Liver (tissue), 8 donors: ENCODE measurements at regions not wholly inside any gene's neighbourhood (a gene's known extent, or its start where the extent isn't known, plus 50 kb on each side); places are given as distances from the start of the nearest gene placed in this dataset.

ENCODE experiments used
- DNase-seq: peaks from one replicate; pipeline ENCODE4 v3.0.0-alpha.2; 2017; ENCODE audit warnings: low spot score
- H3K27ac ChIP-seq, 2 donors: one replicate each; pipeline ENCODE4 v1.7.0; 2013; ENCODE audit warnings: inconsistent platforms in 2 of 2, low read length in 2 of 2, control low read depth in 1 of 2, low read depth in 1 of 2, mild to moderate bottlenecking in 1 of 2
- H3K27me3 ChIP-seq, 4 donors: one replicate each; pipeline versions ENCODE4 v1.6.1 to v1.7.0; 2013; ENCODE audit warnings: low read length in 3 of 4, inconsistent platforms in 1 of 4, mild to moderate bottlenecking in 1 of 4, moderate library complexity in 1 of 4; ENCODE audit not compliant: control insufficient read depth in 4 of 4, insufficient read depth in 4 of 4
- H3K36me3 ChIP-seq, 4 donors: one replicate each; pipeline versions ENCODE4 v1.6.1 to v1.7.0; 2013; ENCODE audit warnings: low read length in 3 of 4, mild to moderate bottlenecking in 3 of 4, low read depth in 1 of 4, moderate library complexity in 1 of 4; ENCODE audit not compliant: control insufficient read depth in 4 of 4, insufficient read depth in 3 of 4
- H3K4me1 ChIP-seq, 4 donors: one replicate each; pipeline versions ENCODE4 v1.6.1 to v1.7.0; 2013; ENCODE audit warnings: low read length in 3 of 4, mild to moderate bottlenecking in 3 of 4, moderate library complexity in 1 of 4; ENCODE audit not compliant: control insufficient read depth in 4 of 4, insufficient read depth in 4 of 4
- H3K4me3 ChIP-seq, 3 donors: one replicate each; pipeline versions ENCODE4 v1.6.1 to v1.7.0; 2013; ENCODE audit warnings: low read length in 3 of 3, control low read depth in 1 of 3, low read depth in 1 of 3, mild to moderate bottlenecking in 1 of 3
- H3K9ac ChIP-seq, 2 donors: one replicate each; pipeline ENCODE4 v1.7.0; 2013; ENCODE audit warnings: low read length in 2 of 2, mild to moderate bottlenecking in 2 of 2, moderate library complexity in 2 of 2, control low read depth in 1 of 2, low read depth in 1 of 2
- H3K9me3 ChIP-seq, 4 donors: one replicate each; pipeline versions ENCODE4 v1.6.1 to v1.7.0; 2013; ENCODE audit warnings: low read length in 3 of 4; ENCODE audit not compliant: control insufficient read depth in 4 of 4
- EGR1 ChIP-seq, 2 donors: IDR thresholded peaks; 2 replicates each; pipeline ENCODE4 v1.6.1; 2016 to 2018; ENCODE audit warnings: antibody characterized with exemption in 2 of 2, low read depth in 2 of 2
- FOXA1 ChIP-seq: IDR thresholded peaks from 2 replicates; pipeline ENCODE4 v1.6.1; 2016; ENCODE audit warnings: antibody characterized with exemption
- FOXA2 ChIP-seq: IDR thresholded peaks from 2 replicates; pipeline ENCODE4 v1.6.1; 2016; ENCODE audit warnings: antibody characterized with exemption
- GABPA ChIP-seq, 2 donors: IDR thresholded peaks in 1 of 2; conservative IDR thresholded peaks in 1 of 2; 2 replicates each; pipeline ENCODE4 v1.6.1; 2016; ENCODE audit warnings: antibody characterized with exemption in 2 of 2, mild to moderate bottlenecking in 1 of 2, moderate library complexity in 1 of 2
- HNF4A ChIP-seq, 2 donors: conservative IDR thresholded peaks; 2 replicates each; pipeline ENCODE4 v1.6.1; 2016; ENCODE audit warnings: antibody characterized with exemption in 2 of 2, mild to moderate bottlenecking in 2 of 2
- HNF4G ChIP-seq: IDR thresholded peaks from 2 replicates; pipeline ENCODE4 v1.6.1; 2016; ENCODE audit warnings: antibody characterized with exemption
- JUND ChIP-seq, 2 donors: IDR thresholded peaks; 2 replicates each; pipeline ENCODE4 v1.6.1; 2016; ENCODE audit warnings: antibody characterized with exemption in 2 of 2
- NR2F2 ChIP-seq: IDR thresholded peaks from 2 replicates; pipeline ENCODE4 v1.6.1; 2016; ENCODE audit warnings: antibody characterized with exemption
- RAD21 ChIP-seq, 2 donors: IDR thresholded peaks; 2 replicates each; pipeline ENCODE4 v1.6.1; 2016; ENCODE audit warnings: antibody characterized with exemption in 2 of 2, mild to moderate bottlenecking in 2 of 2
- RXRA ChIP-seq, 2 donors: IDR thresholded peaks; 2 replicates each; pipeline ENCODE4 v1.6.1; 2017 to 2018; ENCODE audit warnings: antibody characterized with exemption in 2 of 2, mild to moderate bottlenecking in 1 of 2
- SP1 ChIP-seq: IDR thresholded peaks from 2 replicates; pipeline ENCODE4 v1.6.1; 2018; ENCODE audit warnings: antibody characterized with exemption, mild to moderate bottlenecking
- TAF1 ChIP-seq: conservative IDR thresholded peaks from 2 replicates; pipeline ENCODE4 v1.6.1; 2016; ENCODE audit warnings: antibody characterized with exemption, mild to moderate bottlenecking
- YY1 ChIP-seq: IDR thresholded peaks from 2 replicates; pipeline ENCODE4 v1.6.1; 2016; ENCODE audit warnings: antibody characterized with exemption, mild to moderate bottlenecking
- ZBTB33 ChIP-seq: IDR thresholded peaks from 2 replicates; pipeline ENCODE4 v1.6.1; 2016; ENCODE audit warnings: antibody characterized with exemption
- WGBS: extraction: QIAGEN DNeasy Blood & Tissue Kit; methylation state at CpG from one replicate; pipeline ENCODE4 v1.1.7; 2013; 5-methylcytosine and 5-hydroxymethylcytosine counted together
- TF ChIP-seq, protein P1 (sequence below): IDR thresholded peaks from 2 replicates; pipeline ENCODE4 v1.6.1; 2016; ENCODE audit warnings: antibody characterized with exemption
- TF ChIP-seq, protein P2 (sequence below): IDR thresholded peaks from 2 replicates; pipeline ENCODE4 v1.6.1; 2016; ENCODE audit warnings: antibody characterized with exemption
- TF ChIP-seq, protein P3 (sequence below): fragments of 150-350 bp; IDR thresholded peaks from 2 replicates; pipeline ENCODE4 v1.5.1; 2017; ENCODE audit warnings: improper control_type of control experiment, low read depth, low read length; ENCODE audit not compliant: missing input control
- TF ChIP-seq, protein P4 (sequence below): IDR thresholded peaks from 2 replicates; pipeline ENCODE4 v1.6.1; 2016; ENCODE audit warnings: antibody characterized with exemption, mild to moderate bottlenecking
- donor health status: healthy.
- donor health status: healthy.
- donor health status: healthy.
- donor health status: healthy.
- donor health status: healthy.

DNA sequence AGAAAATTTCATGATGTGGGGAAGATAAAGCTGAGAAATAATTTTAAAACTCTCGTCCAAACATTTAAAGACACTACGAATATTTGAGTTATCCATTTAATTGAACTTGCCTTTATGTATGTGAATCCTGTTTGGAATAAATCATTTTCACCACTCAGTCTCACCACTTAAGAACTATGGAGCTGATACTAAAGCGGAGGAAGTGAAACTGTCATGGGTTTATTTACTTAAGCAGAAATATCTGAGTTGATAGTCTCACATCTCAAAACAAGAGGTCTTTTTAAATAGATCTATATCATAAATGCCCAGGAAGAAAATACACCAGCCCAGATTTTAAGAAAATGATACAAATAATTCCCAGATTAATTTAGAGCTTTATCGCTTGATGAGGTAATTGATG is 532.4 kb downstream of the ZNF804A start:
- Histone ChIP-seq H3K9me3 (no peaks in the 10 kb centered on the region), H3K4me1 (no peaks in the 10 kb centered on the region), H3K27me3 (no peaks in the 10 kb centered on the region), H3K4me3 (no peak overlapping the region), H3K9ac (no peak overlapping the region), H3K36me3 (no peaks in the 10 kb centered on the region), H3K27ac (no peak overlapping the region)
- 84% methylated on average over 4 of the region's 4 CpGs for WGBS
- no peak for DNase-seq
- TF ChIP-seq SP1 (no peak), RAD21 (IDR thresholded peaks at IDR 0.05) (no peak), GABPA (IDR thresholded peaks at IDR 0.05 in 1 of 2, conservative IDR thresholded peaks at IDR 0.05 in 1 of 2) (no peak), YY1 (no peak)
- TF ChIP-seq, protein P1, sequence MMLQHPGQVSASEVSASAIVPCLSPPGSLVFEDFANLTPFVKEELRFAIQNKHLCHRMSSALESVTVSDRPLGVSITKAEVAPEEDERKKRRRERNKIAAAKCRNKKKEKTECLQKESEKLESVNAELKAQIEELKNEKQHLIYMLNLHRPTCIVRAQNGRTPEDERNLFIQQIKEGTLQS: no peak

GRCh38 chr2:185132501-185133041 is 534.2 kb downstream of the ZNF804A start:
- H3K27me3 ChIP-seq: no peaks in the 10 kb centered on the region
- 93% methylated on average over 39 of the region's 39 CpGs for WGBS
- H3K36me3 ChIP-seq: no peaks in the 10 kb centered on the region
- H3K4me3 ChIP-seq: no peak overlapping the region
- H3K4me1 ChIP-seq: no peaks in the 10 kb centered on the region
- TF ChIP-seq YY1 (no peak), EGR1 (IDR thresholded peaks at IDR 0.05; ENCODE audit: low read depth in 2 of 2) (no peak), RXRA (IDR thresholded peaks at IDR 0.05) (no peak), TAF1 (no peak), FOXA2 (no peak), GABPA (IDR thresholded peaks at IDR 0.05 in 1 of 2, conservative IDR thresholded peaks at IDR 0.05 in 1 of 2) (no peak), RAD21 (IDR thresholded peaks at IDR 0.05) (no peak), NR2F2 (no peak), HNF4A (conservative IDR thresholded peaks at IDR 0.05) (no peak), FOXA1 (no peak), SP1 (no peak), JUND (IDR thresholded peaks at IDR 0.05) (no peak)
- TF ChIP-seq, protein P2, sequence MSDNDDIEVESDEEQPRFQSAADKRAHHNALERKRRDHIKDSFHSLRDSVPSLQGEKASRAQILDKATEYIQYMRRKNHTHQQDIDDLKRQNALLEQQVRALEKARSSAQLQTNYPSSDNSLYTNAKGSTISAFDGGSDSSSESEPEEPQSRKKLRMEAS: no peak
- TF ChIP-seq, protein P1: no peak
- no peaks in the 10 kb centered on the region for H3K9me3 ChIP-seq
- no peak overlapping the region for H3K27ac ChIP-seq
- no peak for DNase-seq
- no peak overlapping the region for H3K9ac ChIP-seq

DNA sequence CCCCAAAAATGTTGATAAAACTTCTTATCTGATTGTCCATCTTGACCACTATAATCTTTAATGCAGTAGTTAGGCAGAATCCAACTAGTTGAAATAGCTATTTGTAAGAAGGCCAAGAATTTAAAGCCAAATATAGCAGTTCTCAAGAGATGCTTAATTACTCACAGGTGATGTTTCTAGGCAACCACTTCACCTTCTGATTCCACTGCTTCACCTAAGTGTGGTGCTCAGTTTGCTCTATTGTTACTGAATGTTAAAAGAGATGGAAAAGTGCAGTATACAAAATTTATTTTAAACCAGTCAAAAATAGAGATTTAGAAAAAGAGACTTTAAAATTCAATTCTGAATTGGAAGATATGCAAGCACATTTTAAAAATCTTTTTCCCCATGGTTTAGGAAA is 539.4 kb downstream of the ZNF804A start:
- no peaks in the 10 kb centered on the region for H3K36me3 ChIP-seq
- no peaks in the 10 kb centered on the region for H3K4me1 ChIP-seq
- H3K27ac ChIP-seq: no peak overlapping the region
- no peak overlapping the region for H3K4me3 ChIP-seq
- no peak for DNase-seq
- H3K9ac ChIP-seq: no peak overlapping the region
- H3K9me3 ChIP-seq: no peaks in the 10 kb centered on the region
- TF ChIP-seq, protein P3, sequence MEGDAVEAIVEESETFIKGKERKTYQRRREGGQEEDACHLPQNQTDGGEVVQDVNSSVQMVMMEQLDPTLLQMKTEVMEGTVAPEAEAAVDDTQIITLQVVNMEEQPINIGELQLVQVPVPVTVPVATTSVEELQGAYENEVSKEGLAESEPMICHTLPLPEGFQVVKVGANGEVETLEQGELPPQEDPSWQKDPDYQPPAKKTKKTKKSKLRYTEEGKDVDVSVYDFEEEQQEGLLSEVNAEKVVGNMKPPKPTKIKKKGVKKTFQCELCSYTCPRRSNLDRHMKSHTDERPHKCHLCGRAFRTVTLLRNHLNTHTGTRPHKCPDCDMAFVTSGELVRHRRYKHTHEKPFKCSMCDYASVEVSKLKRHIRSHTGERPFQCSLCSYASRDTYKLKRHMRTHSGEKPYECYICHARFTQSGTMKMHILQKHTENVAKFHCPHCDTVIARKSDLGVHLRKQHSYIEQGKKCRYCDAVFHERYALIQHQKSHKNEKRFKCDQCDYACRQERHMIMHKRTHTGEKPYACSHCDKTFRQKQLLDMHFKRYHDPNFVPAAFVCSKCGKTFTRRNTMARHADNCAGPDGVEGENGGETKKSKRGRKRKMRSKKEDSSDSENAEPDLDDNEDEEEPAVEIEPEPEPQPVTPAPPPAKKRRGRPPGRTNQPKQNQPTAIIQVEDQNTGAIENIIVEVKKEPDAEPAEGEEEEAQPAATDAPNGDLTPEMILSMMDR: no peak
- TF ChIP-seq ZBTB33: no peak
- no peak for TF ChIP-seq JUND (IDR thresholded peaks at IDR 0.05)
- no peak for TF ChIP-seq EGR1 (IDR thresholded peaks at IDR 0.05; ENCODE audit: low read depth in 2 of 2)
- TF ChIP-seq, protein P4, sequence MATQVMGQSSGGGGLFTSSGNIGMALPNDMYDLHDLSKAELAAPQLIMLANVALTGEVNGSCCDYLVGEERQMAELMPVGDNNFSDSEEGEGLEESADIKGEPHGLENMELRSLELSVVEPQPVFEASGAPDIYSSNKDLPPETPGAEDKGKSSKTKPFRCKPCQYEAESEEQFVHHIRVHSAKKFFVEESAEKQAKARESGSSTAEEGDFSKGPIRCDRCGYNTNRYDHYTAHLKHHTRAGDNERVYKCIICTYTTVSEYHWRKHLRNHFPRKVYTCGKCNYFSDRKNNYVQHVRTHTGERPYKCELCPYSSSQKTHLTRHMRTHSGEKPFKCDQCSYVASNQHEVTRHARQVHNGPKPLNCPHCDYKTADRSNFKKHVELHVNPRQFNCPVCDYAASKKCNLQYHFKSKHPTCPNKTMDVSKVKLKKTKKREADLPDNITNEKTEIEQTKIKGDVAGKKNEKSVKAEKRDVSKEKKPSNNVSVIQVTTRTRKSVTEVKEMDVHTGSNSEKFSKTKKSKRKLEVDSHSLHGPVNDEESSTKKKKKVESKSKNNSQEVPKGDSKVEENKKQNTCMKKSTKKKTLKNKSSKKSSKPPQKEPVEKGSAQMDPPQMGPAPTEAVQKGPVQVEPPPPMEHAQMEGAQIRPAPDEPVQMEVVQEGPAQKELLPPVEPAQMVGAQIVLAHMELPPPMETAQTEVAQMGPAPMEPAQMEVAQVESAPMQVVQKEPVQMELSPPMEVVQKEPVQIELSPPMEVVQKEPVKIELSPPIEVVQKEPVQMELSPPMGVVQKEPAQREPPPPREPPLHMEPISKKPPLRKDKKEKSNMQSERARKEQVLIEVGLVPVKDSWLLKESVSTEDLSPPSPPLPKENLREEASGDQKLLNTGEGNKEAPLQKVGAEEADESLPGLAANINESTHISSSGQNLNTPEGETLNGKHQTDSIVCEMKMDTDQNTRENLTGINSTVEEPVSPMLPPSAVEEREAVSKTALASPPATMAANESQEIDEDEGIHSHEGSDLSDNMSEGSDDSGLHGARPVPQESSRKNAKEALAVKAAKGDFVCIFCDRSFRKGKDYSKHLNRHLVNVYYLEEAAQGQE: no peak
- TF ChIP-seq RXRA (IDR thresholded peaks at IDR 0.05): no peak
- no peak for TF ChIP-seq HNF4A (conservative IDR thresholded peaks at IDR 0.05)
- TF ChIP-seq, protein P1: no peak
- no peak for TF ChIP-seq FOXA1
- TF ChIP-seq FOXA2: no peak
- TF ChIP-seq NR2F2: no peak
- TF ChIP-seq GABPA (IDR thresholded peaks at IDR 0.05 in 1 of 2, conservative IDR thresholded peaks at IDR 0.05 in 1 of 2): no peak
- TF ChIP-seq, protein P2: no peak
- TF ChIP-seq YY1: no peak
- no peak for TF ChIP-seq HNF4G
- no peak for TF ChIP-seq TAF1
- no peak for TF ChIP-seq RAD21 (IDR thresholded peaks at IDR 0.05)
- H3K27me3 ChIP-seq: no peaks in the 10 kb centered on the region
